COLO668 (cell line): ENCODE measurements at regions not wholly inside any gene's neighbourhood (a gene's known extent, or its start where the extent isn't known, plus 50 kb on each side); places are given as distances from the start of the nearest gene placed in this dataset.

Source experiments
- DNase-seq: peaks from one replicate; lab custom pipeline; 2025; ENCODE audit not compliant: unreplicated experiment; lab: John Stamatoyannopoulos, UW

GRCh38 chr13:79740991-79741390, 260.0 kb downstream of the NDFIP2 start:
- no peak for DNase-seq

DNA sequence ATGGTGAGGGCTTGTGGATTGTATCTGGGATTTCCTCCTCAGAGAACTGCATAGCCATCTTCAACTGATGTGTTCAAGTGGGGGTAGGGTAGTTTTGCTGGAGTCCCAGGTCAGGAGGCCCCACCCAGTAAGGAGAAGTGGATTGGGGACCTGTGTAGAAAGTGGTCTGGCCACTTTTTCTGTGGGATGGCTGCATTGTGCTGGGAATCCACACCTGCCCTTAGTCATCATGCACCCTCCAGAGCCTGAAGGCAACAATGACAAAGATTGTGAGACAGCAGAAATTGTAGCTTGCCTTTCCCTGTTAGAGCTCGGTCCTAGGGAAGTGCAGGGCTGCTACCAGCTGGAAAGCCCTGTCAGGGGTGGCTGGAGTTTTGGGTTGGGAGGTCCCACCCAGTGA, 255.4 kb downstream of the NDFIP2 start:
- DNase-seq = peak; percentile 52

GRCh38 chr13:79735228-79735627, 254.3 kb downstream of the NDFIP2 start:
- DNase-seq = no peak

DNA sequence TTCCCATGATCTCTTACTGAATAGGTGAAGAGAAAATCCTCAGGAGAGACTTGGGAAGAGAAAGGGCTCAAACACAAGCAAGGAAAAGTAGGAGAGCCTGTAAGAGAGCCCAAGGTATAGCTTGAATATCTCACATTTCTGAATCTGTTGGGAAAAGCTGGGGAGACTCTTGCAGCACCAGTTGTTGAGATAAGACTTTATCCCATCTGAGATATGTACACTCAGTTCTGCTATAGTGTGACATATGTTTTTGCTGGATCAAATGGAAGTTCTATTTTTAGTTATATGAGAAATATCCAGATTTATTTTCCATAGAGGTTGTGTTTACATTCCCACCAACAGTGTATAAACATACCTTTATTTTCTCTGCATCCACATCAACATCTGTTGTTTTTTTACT, 246.1 kb downstream of the NDFIP2 start:
- DNase-seq = no peak

DNA sequence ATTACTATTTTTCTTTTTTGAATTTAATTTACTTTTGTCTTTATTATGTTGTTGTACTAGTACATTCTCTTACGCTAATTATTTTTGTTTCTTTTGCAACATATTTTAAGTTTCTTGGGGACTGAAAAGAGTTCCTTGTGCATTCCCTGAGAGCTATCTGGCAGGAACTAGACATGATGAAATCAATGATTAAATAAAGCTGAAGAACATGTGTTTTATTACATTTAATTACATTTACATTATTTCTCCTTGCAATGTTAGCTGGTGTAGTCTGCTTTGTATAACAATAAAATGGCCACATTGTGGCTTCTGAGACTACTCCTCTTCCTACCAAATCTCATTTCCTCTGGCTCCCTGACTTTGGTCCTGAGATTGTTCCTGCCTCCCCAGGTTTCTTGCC, 244.9 kb downstream of the NDFIP2 start:
- DNase-seq = no peak

GRCh38 chr13:79724348-79725103, 243.6 kb downstream of the NDFIP2 start:
- peak; percentile 66 for DNase-seq

- DNase-seq = peak; percentile 46
Measured at GRCh38 chr13:79723519-79724024, 242.6 kb downstream of the NDFIP2 start.

DNA sequence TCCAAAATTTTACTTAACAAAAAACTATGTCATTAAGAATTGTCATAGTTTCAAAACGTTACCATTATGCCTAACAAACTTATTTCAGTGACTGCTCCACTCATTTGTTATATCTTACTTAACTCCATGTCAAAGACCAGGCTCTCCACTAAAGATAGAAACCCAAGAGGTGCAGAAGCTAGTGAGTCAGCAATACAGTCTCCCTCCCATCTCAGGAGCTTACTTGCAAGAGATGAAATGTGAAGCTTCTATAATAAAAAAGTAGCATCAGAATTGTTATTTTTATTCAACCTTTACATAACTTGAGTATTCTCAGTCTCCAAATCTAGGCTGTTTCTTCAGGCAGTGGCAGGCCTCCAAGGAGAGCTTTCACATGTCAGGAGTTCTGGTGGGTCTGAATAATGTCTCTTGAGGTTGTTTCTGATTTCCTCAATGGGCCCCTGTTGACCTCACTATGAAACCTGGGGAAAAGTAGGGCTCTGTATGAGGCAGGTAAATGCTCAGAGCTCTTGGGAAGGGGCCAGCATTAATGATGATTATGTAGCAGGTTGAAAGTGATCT, 242.0 kb downstream of the NDFIP2 start:
- DNase-seq = no peak

DNA sequence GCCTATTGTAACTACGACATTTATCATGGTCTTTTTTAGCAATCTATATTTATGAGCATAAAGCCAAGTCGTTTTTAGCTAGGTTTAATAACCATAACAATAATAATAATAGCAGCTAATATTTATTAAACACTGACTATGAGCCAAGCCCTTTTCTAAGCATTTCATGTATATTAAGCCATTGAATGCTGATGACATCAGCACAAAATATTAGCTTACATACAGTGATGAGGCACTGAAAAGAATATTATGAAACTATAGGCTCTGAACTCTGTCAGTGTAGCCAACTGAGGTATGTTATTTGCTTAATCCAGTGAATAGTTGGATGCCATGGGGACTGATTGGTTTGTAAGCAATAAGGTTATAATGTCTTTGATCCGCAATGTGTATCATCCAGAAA, 235.2 kb downstream of the NDFIP2 start:
- DNase-seq = no peak

DNA sequence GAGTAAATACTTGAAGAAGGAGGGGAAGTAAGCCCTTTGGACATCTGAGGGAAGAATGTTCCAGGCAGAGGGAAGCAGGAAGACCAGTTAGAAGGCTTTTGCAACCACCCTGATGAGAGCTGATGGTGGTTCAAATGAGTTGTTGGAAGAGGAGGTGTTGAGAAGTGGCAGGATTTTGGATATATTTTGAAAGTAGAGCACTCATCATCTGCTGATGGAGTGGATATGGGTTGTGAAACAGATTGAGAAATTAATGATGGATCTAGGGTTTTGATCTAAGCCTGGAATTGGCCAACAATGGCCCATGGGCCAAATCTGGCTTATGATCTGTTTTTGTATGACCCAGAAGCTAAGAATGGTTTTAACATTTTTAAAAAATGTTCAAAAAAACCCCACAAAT, 230.7 kb downstream of the NDFIP2 start:
- DNase-seq = no peak

- no peak for DNase-seq
Measured at GRCh38 chr13:79710376-79710775, 229.4 kb downstream of the NDFIP2 start.

DNA sequence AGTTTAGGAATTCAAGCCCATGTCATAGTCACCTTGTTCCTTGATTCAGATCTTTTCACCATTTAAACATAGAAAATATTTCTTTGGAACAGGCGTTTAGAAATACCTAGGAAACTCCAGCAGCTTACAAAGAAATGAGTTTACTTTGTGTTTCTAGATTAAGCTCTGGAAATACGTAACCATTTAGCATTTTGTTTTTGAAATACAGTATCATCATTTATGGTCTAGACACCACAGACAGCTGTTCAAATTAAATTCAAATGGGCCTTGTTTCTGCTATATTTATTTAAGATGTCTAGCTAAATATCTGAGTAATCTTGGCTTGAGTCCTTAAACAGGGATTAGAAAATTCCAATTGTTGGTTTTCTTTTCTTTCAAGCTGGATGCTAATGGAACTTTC, 228.5 kb downstream of the NDFIP2 start:
- no peak for DNase-seq

GRCh38 chr13:79703772-79704171, 222.8 kb downstream of the NDFIP2 start:
- no peak for DNase-seq

DNA sequence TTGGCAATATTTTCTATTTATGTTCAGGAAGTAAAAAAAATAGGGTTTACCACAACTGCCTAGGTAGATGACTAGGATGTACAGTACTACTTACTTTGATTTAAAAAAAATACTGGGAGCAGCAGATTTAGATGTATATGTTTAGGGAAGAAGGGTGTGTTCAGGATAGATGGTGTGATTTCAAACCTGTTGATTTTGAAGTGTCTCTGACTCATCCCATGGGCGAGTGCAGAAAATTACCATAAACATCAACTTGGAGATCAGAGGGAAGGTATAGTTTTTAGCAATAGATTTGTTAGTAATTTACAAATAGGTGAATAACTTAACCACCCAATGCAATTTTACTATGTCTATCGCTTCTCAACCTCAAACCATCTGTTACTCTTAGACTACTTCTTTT, 214.8 kb downstream of the NDFIP2 start:
- DNase-seq = no peak

DNA sequence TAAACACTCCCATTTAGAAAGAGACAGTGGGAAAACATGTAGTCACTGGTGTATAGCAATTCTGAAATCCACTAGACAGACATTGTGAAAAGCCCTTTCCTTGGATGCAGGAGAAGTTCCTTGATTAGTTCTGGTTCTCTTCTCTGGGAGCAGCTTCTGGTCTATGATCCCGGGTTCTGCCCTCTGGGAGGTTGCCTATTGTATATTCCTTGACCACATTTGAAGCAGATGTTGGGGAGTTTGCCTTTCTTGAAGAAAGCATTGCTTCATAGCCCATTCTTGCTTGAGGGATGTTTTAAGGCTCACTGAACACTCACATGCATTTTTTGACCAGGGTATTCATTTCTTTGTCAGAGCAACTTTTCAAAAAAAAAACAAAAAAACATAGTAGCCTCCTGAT, 211.9 kb downstream of the NDFIP2 start:
- no peak for DNase-seq

- DNase-seq = no peak
Measured at GRCh38 chr13:79691826-79692225, 210.9 kb downstream of the NDFIP2 start.

GRCh38 chr13:79688741-79689140, 207.8 kb downstream of the NDFIP2 start:
- DNase-seq = no peak

- DNase-seq = no peak
Measured at GRCh38 chr13:79686441-79686840, 205.5 kb downstream of the NDFIP2 start.

- DNase-seq = no peak
Measured at GRCh38 chr13:79684371-79684770, 203.4 kb downstream of the NDFIP2 start.

DNA sequence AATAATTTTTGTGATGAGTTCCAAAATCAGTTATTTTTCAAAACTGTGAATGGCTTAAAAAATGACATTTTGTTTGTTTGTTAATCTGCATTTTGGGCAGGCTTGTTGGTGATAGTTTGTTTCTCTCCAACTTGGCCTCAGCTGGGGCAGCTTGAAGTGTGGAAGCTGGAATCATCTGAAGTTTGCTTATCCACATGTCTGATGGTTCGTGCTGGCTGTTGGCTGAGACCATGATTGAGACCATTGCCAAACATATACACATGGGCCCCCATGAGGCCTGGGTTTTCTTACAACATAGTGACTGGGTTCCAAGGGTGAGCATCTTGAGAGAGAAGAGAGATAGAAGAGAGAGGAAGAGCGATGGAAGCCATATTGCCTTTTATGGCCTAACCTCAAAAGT, 201.2 kb downstream of the NDFIP2 start:
- DNase-seq = no peak

DNA sequence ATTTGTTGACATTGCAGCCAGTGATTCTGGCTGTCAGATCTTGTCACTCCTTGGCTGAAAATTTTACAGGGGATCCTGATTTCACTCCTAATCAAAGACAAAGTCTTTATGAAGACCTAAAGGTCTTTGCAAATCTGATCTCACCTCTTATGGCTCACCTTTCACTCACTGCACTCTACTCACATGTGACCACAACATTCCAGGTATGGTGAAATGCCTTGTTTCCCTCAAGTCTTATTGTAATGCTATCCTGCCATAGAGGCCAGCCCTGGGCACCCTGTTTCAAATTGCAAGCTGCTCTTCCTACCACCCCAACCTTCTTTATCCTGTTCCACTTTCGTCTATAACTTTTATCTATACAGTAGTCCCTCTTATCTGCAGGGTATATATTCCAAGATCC, 200.1 kb downstream of the NDFIP2 start:
- DNase-seq = no peak

- DNase-seq = no peak
Measured at GRCh38 chr13:79680485-79680884, 199.5 kb downstream of the NDFIP2 start.

GRCh38 chr13:79679334-79679733, 198.4 kb downstream of the NDFIP2 start:
- peak; percentile 89 for DNase-seq
